ENCODE measurements at regions not wholly inside any gene's neighbourhood (a gene's known extent, or its start where the extent isn't known, plus 50 kb on each side); places are given as distances from the start of the nearest gene placed in this dataset.

GRCh38 chr5:44981708-44982107 lies 173.0 kb downstream of the MRPS30 start:
- TF ChIP-seq CTCF (IDR thresholded peaks at IDR 0.05): no peak
- TF ChIP-seq POLR2A (IDR thresholded peaks at IDR 0.05): no peak
